SK-N-SH treated with all-trans-retinoic acid at 6 μM for 48 hours (cell line): ENCODE measurements at regions not wholly inside any gene's neighbourhood (a gene's known extent, or its start where the extent isn't known, plus 50 kb on each side); places are given as distances from the start of the nearest gene placed in this dataset.

Experiments
- CSDC2 ChIP-seq: fragments of 250-450 bp; sonication (Bioruptor Pico); IDR thresholded peaks from 2 replicates; pipeline ENCODE4 v1.5.0; 2020; ENCODE audit warnings: mild to moderate bottlenecking, moderate library complexity
- PATZ1 ChIP-seq: fragments of 250-450 bp; sonication (Bioruptor Pico); IDR thresholded peaks from 2 replicates; pipeline ENCODE4 v1.8.0; 2020; ENCODE audit warnings: mild to moderate bottlenecking, moderate library complexity, borderline replicate concordance
- POU6F1 ChIP-seq: fragments of 250-450 bp; sonication (Bioruptor Pico); IDR thresholded peaks from 2 replicates; pipeline ENCODE4 v1.8.0; 2021; ENCODE audit warnings: low read depth, mild to moderate bottlenecking, moderate library complexity, borderline replicate concordance
- RARB ChIP-seq: fragments of 250-450 bp; sonication (Bioruptor Pico); IDR thresholded peaks from 2 replicates; pipeline ENCODE4 v1.8.0; 2021; ENCODE audit warnings: mild to moderate bottlenecking, moderate library complexity
- TOX ChIP-seq: fragments of 250-450 bp; sonication (Bioruptor Pico); IDR thresholded peaks from 2 replicates; pipeline ENCODE4 v1.8.0; 2021; ENCODE audit warnings: mild to moderate bottlenecking, moderate library complexity, borderline replicate concordance
- ZC3H10 ChIP-seq: fragments of 250-450 bp; sonication (Bioruptor Pico); IDR thresholded peaks from 2 replicates; pipeline ENCODE4 v1.5.1; 2021; ENCODE audit warnings: mild to moderate bottlenecking, moderate library complexity

- TF ChIP-seq ZC3H10 (CRISPR knock-in tag) (no peak), RARB (CRISPR knock-in tag) (no peak), CSDC2 (no peak), POU6F1 (CRISPR knock-in tag) (no peak), TOX (CRISPR knock-in tag) (no peak), PATZ1 (CRISPR knock-in tag) (no peak)
Measured at GRCh38 chr12:46470036-46470627, 97.6 kb upstream of the SLC38A2 start.
